ENCODE measurements at regions not wholly inside any gene's neighbourhood (a gene's known extent, or its start where the extent isn't known, plus 50 kb on each side); places are given as distances from the start of the nearest gene placed in this dataset.

- H3K27ac ChIP-seq (ENCODE audit: low read depth in 1 of 2, low read length in 1 of 2), result no peak overlapping the region
- H3K36me3 ChIP-seq (ENCODE audit: control insufficient read depth in 4 of 4, insufficient read depth in 4 of 4, low read length in 4 of 4), result no peaks in the 10 kb centered on the region
- no peak for TF ChIP-seq CTCF (IDR thresholded peaks at IDR 0.05; ENCODE audit: control extremely low read depth, extremely low read depth)
- H3K4me1 ChIP-seq (ENCODE audit: control insufficient read depth in 5 of 5, insufficient read depth in 5 of 5, low read length in 5 of 5), result peaks cover 0 to 3% (median 0%) of the 10 kb centered on the region in 5 donors
- H3K4me3 ChIP-seq, result no peak overlapping the region
- H3K27me3 ChIP-seq (ENCODE audit: control insufficient read depth in 3 of 3, insufficient read depth in 3 of 3, low read length in 2 of 3), result no peaks in the 10 kb centered on the region
- H3K9me3 ChIP-seq (ENCODE audit: control insufficient read depth in 4 of 4, insufficient read depth in 3 of 4, low read length in 3 of 4), result peaks cover 0 to 2% (median under 1%) of the 10 kb centered on the region in 4 donors
- H3K9ac ChIP-seq (ENCODE audit: insufficient read depth in 1 of 2, low read length in 2 of 2), result no peak overlapping the region
- ATAC-seq (ENCODE audit: insufficient read depth, low FRiP score), result no peak
- 43 to 44% methylated on average over 5 of the region's 5 CpGs for WGBS, 2 donors
- peak in 2 of 3 donors; percentile 4 to 60 for DNase-seq
Measured at GRCh38 chrX:22699581-22700091, 300.1 kb upstream of the DDX53 start.

- no peaks in the 10 kb centered on the region for H3K9me3 ChIP-seq (ENCODE audit: control insufficient read depth in 4 of 4, insufficient read depth in 3 of 4, low read length in 3 of 4)
- TF ChIP-seq CTCF (IDR thresholded peaks at IDR 0.05; ENCODE audit: control extremely low read depth, extremely low read depth), result no peak
- H3K27me3 ChIP-seq (ENCODE audit: control insufficient read depth in 3 of 3, insufficient read depth in 3 of 3, low read length in 2 of 3), result peaks cover 0 to 3% (median 0%) of the 10 kb centered on the region in 3 donors
- H3K4me1 ChIP-seq (ENCODE audit: control insufficient read depth in 5 of 5, insufficient read depth in 5 of 5, low read length in 5 of 5), result no peaks in the 10 kb centered on the region
- no peak for ATAC-seq (ENCODE audit: insufficient read depth, low FRiP score)
- H3K4me3 ChIP-seq, result no peak overlapping the region
- no peak overlapping the region for H3K27ac ChIP-seq (ENCODE audit: low read depth in 1 of 2, low read length in 1 of 2)
- 80 to 96% methylated on average over 5 of the region's 5 CpGs for WGBS, 2 donors
- no peak for DNase-seq
- no peaks in the 10 kb centered on the region for H3K36me3 ChIP-seq (ENCODE audit: control insufficient read depth in 4 of 4, insufficient read depth in 4 of 4, low read length in 4 of 4)
- H3K9ac ChIP-seq (ENCODE audit: insufficient read depth in 1 of 2, low read length in 2 of 2), result no peak overlapping the region
Measured at GRCh38 chrX:22712942-22713341, 286.8 kb upstream of the DDX53 start.

- H3K4me3 ChIP-seq, result no peak overlapping the region
- 72 to 87% methylated on average over 5 to 6 of the region's 6 CpGs for WGBS, 2 donors
- no peak overlapping the region for H3K27ac ChIP-seq (ENCODE audit: low read depth in 1 of 2, low read length in 1 of 2)
- no peak overlapping the region for H3K9ac ChIP-seq (ENCODE audit: insufficient read depth in 1 of 2, low read length in 2 of 2)
- no peak for ATAC-seq (ENCODE audit: insufficient read depth, low FRiP score)
- DNase-seq, result no peak
- peaks cover 0 to 8% (median 0%) of the 10 kb centered on the region in 3 donors for H3K27me3 ChIP-seq (ENCODE audit: control insufficient read depth in 3 of 3, insufficient read depth in 3 of 3, low read length in 2 of 3)
- no peaks in the 10 kb centered on the region for H3K9me3 ChIP-seq (ENCODE audit: control insufficient read depth in 4 of 4, insufficient read depth in 3 of 4, low read length in 3 of 4)
- no peaks in the 10 kb centered on the region for H3K36me3 ChIP-seq (ENCODE audit: control insufficient read depth in 4 of 4, insufficient read depth in 4 of 4, low read length in 4 of 4)
- TF ChIP-seq CTCF (IDR thresholded peaks at IDR 0.05; ENCODE audit: control extremely low read depth, extremely low read depth), result no peak
- H3K4me1 ChIP-seq (ENCODE audit: control insufficient read depth in 5 of 5, insufficient read depth in 5 of 5, low read length in 5 of 5), result no peaks in the 10 kb centered on the region
Measured at GRCh38 chrX:22730542-22730941, 269.2 kb upstream of the DDX53 start.

GRCh38 chrX:22737541-22737940, 262.2 kb upstream of the DDX53 start:
- no peak overlapping the region for H3K27ac ChIP-seq (ENCODE audit: low read depth in 1 of 2, low read length in 1 of 2)
- ATAC-seq (ENCODE audit: insufficient read depth, low FRiP score), result no peak
- H3K36me3 ChIP-seq (ENCODE audit: control insufficient read depth in 4 of 4, insufficient read depth in 4 of 4, low read length in 4 of 4), result no peaks in the 10 kb centered on the region
- DNase-seq, result no peak
- WGBS, 2 donors, result 70 to 79% methylated on average over 2 of the region's 2 CpGs
- no peak overlapping the region for H3K9ac ChIP-seq (ENCODE audit: insufficient read depth in 1 of 2, low read length in 2 of 2)
- H3K4me1 ChIP-seq (ENCODE audit: control insufficient read depth in 5 of 5, insufficient read depth in 5 of 5, low read length in 5 of 5), result no peaks in the 10 kb centered on the region
- no peak overlapping the region for H3K4me3 ChIP-seq
- TF ChIP-seq CTCF (IDR thresholded peaks at IDR 0.05; ENCODE audit: control extremely low read depth, extremely low read depth), result no peak
- peaks cover 0 to 2% (median 0%) of the 10 kb centered on the region in 4 donors for H3K9me3 ChIP-seq (ENCODE audit: control insufficient read depth in 4 of 4, insufficient read depth in 3 of 4, low read length in 3 of 4)
- H3K27me3 ChIP-seq (ENCODE audit: control insufficient read depth in 3 of 3, insufficient read depth in 3 of 3, low read length in 2 of 3), result no peaks in the 10 kb centered on the region
